HepG2 (cell line): ENCODE measurements at regions not wholly inside any gene's neighbourhood (a gene's known extent, or its start where the extent isn't known, plus 50 kb on each side); places are given as distances from the start of the nearest gene placed in this dataset.

Source experiments
- ATAC-seq: fragments of 200-7000 bp; cut with Tn5 transposase; 3 replicates; pipeline ENCODE4 v1.9.1; 2020; ENCODE audit warnings: mild to moderate bottlenecking, moderate library complexity
- BruUV-seq: library from RNA; stranded (reverse); fragments of 400-500 nt; replicated peaks from 2 replicates; lab custom pipeline; 2021; lab: Mats Ljungman, UMichigan
- CTCF ChIA-PET: fragments of 300-600 bp; formaldehyde crosslinking; extraction: SDS; loops from one replicate; lab custom pipeline; 2021; ENCODE audit warnings: low total read pairs, inconsistent platforms, low intra/inter-chr PET ratio; lab: Yijun Ruan, JAX
- POLR2A ChIA-PET: fragments of 350-600 bp; sonication (Branson Sonifier 250); formaldehyde crosslinking; loops from one replicate; lab custom pipeline; 2020; ENCODE audit warnings: antibody characterized with exemption, inconsistent platforms; lab: Yijun Ruan, JAX
- DNase-seq: peaks from one replicate; pipeline ENCODE4 v3.0.0-alpha.2; 2015; ENCODE audit warnings: low spot score
- FAIRE-seq: peaks from 3 replicates; lab custom pipeline; 2011; peaks lifted over from hg19 to GRCh38; lab: Jason Lieb, UNC
- H2AFZ ChIP-seq: one replicate; pipeline ENCODE4 v1.6.1; 2011; ENCODE audit warnings: low read length, inconsistent platforms
- H3K27ac ChIP-seq: fragments of 300-600 bp; 3 replicates; pipeline ENCODE4 v1.8.0; 2011; ENCODE audit warnings: mixed run types, mild to moderate bottlenecking, mixed read lengths, low read length, inconsistent platforms; ENCODE audit not compliant: insufficient read depth; ENCODE audit errors: extremely low read length
- H3K27me3 ChIP-seq, 2 experiments: fragments of 200-600 bp in 1 of 2; 2 replicates in 1 of 2; 3 replicates in 1 of 2; pipeline versions ENCODE4 v1.6.0 to v1.8.0; 2011; ENCODE audit warnings: low read length in 2 of 2, mild to moderate bottlenecking in 2 of 2, moderate library complexity in 2 of 2, inconsistent platforms in 1 of 2; ENCODE audit not compliant: insufficient read depth in 2 of 2, control insufficient read depth in 1 of 2
- H3K36me3 ChIP-seq, 2 experiments: fragments of 200-600 bp in 1 of 2; replicated peaks in 1 of 2; 2 replicates in 1 of 2; 3 replicates in 1 of 2; pipeline versions ENCODE4 v1.5.1 to v1.8.0; 2011; ENCODE audit warnings: low read length in 2 of 2, inconsistent platforms in 1 of 2; ENCODE audit not compliant: insufficient read depth in 2 of 2, control insufficient read depth in 1 of 2
- H3K4me1 ChIP-seq: 2 replicates; pipeline ENCODE4 v1.5.1; 2012; ENCODE audit warnings: low read length, inconsistent platforms; ENCODE audit not compliant: insufficient read depth
- H3K4me2 ChIP-seq: 2 replicates; pipeline ENCODE4 v1.6.0; 2011; ENCODE audit warnings: low read depth, low read length, inconsistent platforms
- H3K4me3 ChIP-seq, 3 experiments: fragments of 200-600 bp in 1 of 3; sonication (generic), shearing (Covaris generic) in 1 of 3; replicated peaks in 1 of 3; 2 replicates each; pipeline ENCODE4 v1.5.1; 2011 to 2016; ENCODE audit warnings: low read length in 3 of 3, inconsistent platforms in 2 of 3, low read depth in 2 of 3, mild to moderate bottlenecking in 2 of 3, control low read depth in 1 of 3, mixed read lengths in 1 of 3; ENCODE audit not compliant: insufficient read depth in 1 of 3
- H3K79me2 ChIP-seq: one replicate; pipeline ENCODE4 v1.6.1; 2011; ENCODE audit warnings: low read length, inconsistent platforms; ENCODE audit not compliant: insufficient read depth
- H3K9ac ChIP-seq: 2 replicates; pipeline ENCODE4 v1.6.0; 2011; ENCODE audit warnings: mild to moderate bottlenecking, low read depth, low read length, inconsistent platforms; ENCODE audit not compliant: insufficient read depth
- H3K9me3 ChIP-seq: 2 replicates; pipeline ENCODE4 v1.5.1; 2012; ENCODE audit warnings: mild to moderate bottlenecking, low read length
- H4K20me1 ChIP-seq: 2 replicates; pipeline ENCODE4 v1.6.0; 2011; ENCODE audit warnings: inconsistent platforms, mild to moderate bottlenecking, low read length, moderate library complexity; ENCODE audit not compliant: insufficient read depth
- ZNF160 ChIP-seq: sonication (generic); formaldehyde crosslinking; IDR thresholded peaks from 2 replicates; pipeline ENCODE4 v1.8.0; 2022; ENCODE audit warnings: mild to moderate bottlenecking, inconsistent platforms, missing genetic modification reagents
- WGBS: methylation state at CpG from one replicate; pipeline ENCODE4 v1.1.6; 2017; ENCODE audit warnings: low lambda C conversion rate; 5-methylcytosine and 5-hydroxymethylcytosine counted together
- in situ Hi-C: cut with HindIII; loops from 2 replicates; pipeline ENCODE4 v1.10.0; 2017; ENCODE audit warnings: low pct_unique_long_range_greater_than_20kb; ENCODE audit not compliant: extremely low pct_ligation_motif_present
- intact Hi-C: fragments of 100-400 bp; cut with micrococcal nuclease; formaldehyde crosslinking; loops from one replicate; pipeline ENCODE4 v1.10.0; 2022; ENCODE audit not compliant: unreplicated experiment
- small RNA-seq, 3 experiments: library from RNA; depleted of rRNA; stranded (forward); fragments of <200 nt; gene quantifications; one replicate each; pipeline ENCODE3, GENCODE V24; 2012; ENCODE audit warnings: low read depth in 2 of 3, low replicate concordance in 1 of 3; ENCODE audit not compliant: insufficient read length in 3 of 3, insufficient read depth in 2 of 3

DNA sequence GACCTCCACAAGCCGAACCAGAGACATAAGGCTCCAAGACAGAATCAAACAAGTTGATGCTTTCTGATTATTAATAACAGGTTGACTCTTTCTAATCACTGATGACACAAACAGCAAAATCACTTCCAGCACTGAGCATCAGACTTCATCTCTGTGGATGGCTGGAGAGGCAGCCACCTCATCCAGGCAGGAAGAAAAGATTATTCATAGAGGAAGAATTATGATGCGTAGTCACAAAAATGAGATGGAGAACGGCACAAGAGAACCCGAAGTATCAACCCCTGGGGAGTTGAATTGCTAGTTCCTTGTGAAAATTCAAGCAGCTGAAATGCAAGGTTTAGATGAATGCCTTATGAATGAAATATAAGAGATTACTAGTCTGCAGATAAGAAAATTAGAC, 49.9 kb upstream of the LMCD1 start:
- no peak for ATAC-seq
- Histone ChIP-seq H4K20me1 (no peaks in the 10 kb centered on the region), H2AFZ (no peak overlapping the region), H3K79me2 (no peaks in the 10 kb centered on the region), H3K4me1 (peaks cover 40% of the 10 kb centered on the region), H3K9me3 (no peaks in the 10 kb centered on the region), H3K4me3 (no peak overlapping the region), H3K4me2 (no peak overlapping the region), H3K9ac (no peak overlapping the region), H3K27me3 (no peaks in the 10 kb centered on the region), H3K36me3 (no peaks in the 10 kb centered on the region), H3K27ac (no peak overlapping the region)
- WGBS = 79% methylated on average over 4 of the region's 4 CpGs
- ChIA-PET CTCF (no interaction called here), POLR2A (no interaction called here)
- no peak for DNase-seq
- BruUV-seq = no TSS peak
- intact Hi-C loops (no loop called here), in situ Hi-C loops (no loop called here)
- TF ChIP-seq ZNF160 (CRISPR knock-in tag) = no peak
- no peak for FAIRE-seq

Small RNA genes in the stretch of these regions (small RNA-seq; reads per million reads assigned to genes)
- 0 reads per million in 3 experiments for gene RNU4ATAC17P
